Body of pancreas (tissue), 4 donors: ENCODE measurements at regions not wholly inside any gene's neighbourhood (a gene's known extent, or its start where the extent isn't known, plus 50 kb on each side); places are given as distances from the start of the nearest gene placed in this dataset.

Source experiments
- ATAC-seq: fragments of 150-250 bp; one replicate; pipeline ENCODE4 v1.9.1; 2016
- DNase-seq, 4 donors: peaks; one replicate each; pipeline ENCODE4 v3.0.0-alpha.2; 2019
- H3K27ac ChIP-seq, 4 donors: fragments of 200-600 bp; sonication (generic); 1 replicate in 3 of 4; 2 replicates in 1 of 4; pipeline versions ENCODE4 v1.5.1 to v1.6.1; 2016 to 2019; ENCODE audit warnings: mild to moderate bottlenecking in 1 of 4, mixed read lengths in 1 of 4, moderate library complexity in 1 of 4
- H3K27me3 ChIP-seq, 2 donors: fragments of 200-600 bp; sonication (generic); one replicate each; pipeline ENCODE4 v1.6.0; 2016; ENCODE audit warnings: mild to moderate bottlenecking in 1 of 2
- H3K36me3 ChIP-seq, 2 donors: fragments of 200-600 bp; sonication (generic); replicated peaks in 1 of 2; 2 replicates each; pipeline ENCODE4 v1.5.1; 2016; ENCODE audit warnings: low read depth in 2 of 2; ENCODE audit not compliant: insufficient read depth in 1 of 2
- H3K4me1 ChIP-seq: fragments of 200-600 bp; sonication (generic); one replicate; pipeline ENCODE4 v1.6.0; 2016
- H3K4me3 ChIP-seq, 2 donors: fragments of 200-600 bp; sonication (generic); 1 replicate in 1 of 2; 2 replicates in 1 of 2; pipeline ENCODE4 v1.5.1; 2016 to 2019
- H3K9me3 ChIP-seq, 3 donors: fragments of 200-600 bp; sonication (generic); 1 replicate in 2 of 3; 2 replicates in 1 of 3; pipeline ENCODE4 v1.5.1; 2016
- CTCF ChIP-seq, 7 experiments: fragments of 450-650 bp in 4 of 7; fragments of 200-600 bp in 3 of 7; sonication (generic) in 3 of 7; IDR thresholded peaks; one replicate each; pipeline ENCODE4 v1.5.1; 2016 to 2019; ENCODE audit warnings: antibody characterized with exemption in 7 of 7
- POLR2A ChIP-seq, 3 donors: fragments of 450-650 bp; IDR thresholded peaks; one replicate each; pipeline ENCODE4 v1.6.1; 2016; ENCODE audit warnings: antibody characterized with exemption in 3 of 3, mild to moderate bottlenecking in 2 of 3
- WGBS, 2 donors: methylation state at CpG; one replicate each; pipeline ENCODE4 v1.1.5; 2017; 5-methylcytosine and 5-hydroxymethylcytosine counted together
- intact Hi-C: fragments of 100-400 bp; cut with DNase I; formaldehyde crosslinking; loops from one replicate; pipeline ENCODE4 v1.15.1; 2023

DNA sequence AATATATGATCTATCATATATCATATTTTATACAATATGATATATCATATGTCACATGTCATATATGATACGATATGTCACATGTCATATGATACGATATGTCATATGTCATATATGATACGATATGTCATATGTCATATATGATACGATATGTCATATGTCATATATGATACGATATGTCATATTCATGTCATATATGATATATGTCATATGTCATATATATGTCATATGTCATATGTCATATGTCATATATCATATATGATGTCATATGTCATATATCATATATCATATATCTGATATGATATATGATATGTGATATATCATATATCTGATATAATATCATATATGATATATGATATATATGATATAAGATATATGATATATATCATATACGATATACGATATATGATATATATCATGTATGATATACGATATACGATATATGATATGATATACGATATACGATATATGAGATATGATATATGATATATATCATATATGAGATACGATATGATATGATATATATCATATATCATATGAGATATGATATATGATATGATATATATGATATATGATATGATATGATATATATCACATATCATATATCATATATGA is 122.3 kb upstream of the USP9X start:
- no peak for TF ChIP-seq POLR2A (IDR thresholded peaks at IDR 0.05)
- no peak for TF ChIP-seq CTCF (IDR thresholded peaks at IDR 0.05)
- DNase-seq (no peak), ATAC-seq (no peak)
- H3K27me3 ChIP-seq = no peaks in the 10 kb centered on the region
- intact Hi-C loops = no loop called here
- no peak overlapping the region for H3K27ac ChIP-seq
- no peak overlapping the region for H3K4me3 ChIP-seq
- no peaks in the 10 kb centered on the region for H3K9me3 ChIP-seq
- 79 to 83% methylated on average over 12 of the region's 12 CpGs for WGBS, 2 donors
- H3K4me1 ChIP-seq = no peaks in the 10 kb centered on the region
- no peaks in the 10 kb centered on the region for H3K36me3 ChIP-seq

- Histone ChIP-seq H3K4me3 (no peak overlapping the region), H3K9me3 (no peaks in the 10 kb centered on the region), H3K4me1 (no peaks in the 10 kb centered on the region), H3K27ac (no peak overlapping the region), H3K27me3 (no peaks in the 10 kb centered on the region), H3K36me3 (no peaks in the 10 kb centered on the region)
- no peak for DNase-seq
- ATAC-seq = no peak
- no peak for TF ChIP-seq CTCF (IDR thresholded peaks at IDR 0.05)
- TF ChIP-seq POLR2A (IDR thresholded peaks at IDR 0.05) = no peak
- WGBS, 2 donors = 91 to 100% methylated on average over 1 of the region's 1 CpG
- intact Hi-C loops = no loop called here
These were observed 121.2 kb upstream of the USP9X start for GRCh38 chrX:40964008-40964407.

- 46 to 59% methylated on average over 3 to 4 of the region's 4 CpGs for WGBS, 2 donors
- Histone ChIP-seq H3K4me1 (no peaks in the 10 kb centered on the region), H3K27ac (peak overlapping the region in 1 of 4 donors; percentile 8), H3K9me3 (no peaks in the 10 kb centered on the region), H3K27me3 (no peaks in the 10 kb centered on the region), H3K4me3 (no peak overlapping the region), H3K36me3 (no peaks in the 10 kb centered on the region)
- TF ChIP-seq POLR2A (IDR thresholded peaks at IDR 0.05) = no peak
- intact Hi-C loops = no loop called here
- no peak for DNase-seq
- no peak for ATAC-seq
These were observed 120.3 kb upstream of the USP9X start for GRCh38 chrX:40964633-40965586.

- no peaks in the 10 kb centered on the region for H3K9me3 ChIP-seq
- no peaks in the 10 kb centered on the region for H3K27me3 ChIP-seq
- no peaks in the 10 kb centered on the region for H3K4me1 ChIP-seq
- no peaks in the 10 kb centered on the region for H3K36me3 ChIP-seq
- WGBS, 2 donors = 74 to 82% methylated on average over 4 to 6 of the region's 6 CpGs
- DNase-seq = no peak
- intact Hi-C loops = no loop called here
- no peak overlapping the region for H3K27ac ChIP-seq
- H3K4me3 ChIP-seq = no peak overlapping the region
- TF ChIP-seq CTCF (IDR thresholded peaks at IDR 0.05) (no peak), POLR2A (IDR thresholded peaks at IDR 0.05) (no peak)
- no peak for ATAC-seq
These were observed 118.9 kb upstream of the USP9X start for GRCh38 chrX:40966213-40966820.

DNA sequence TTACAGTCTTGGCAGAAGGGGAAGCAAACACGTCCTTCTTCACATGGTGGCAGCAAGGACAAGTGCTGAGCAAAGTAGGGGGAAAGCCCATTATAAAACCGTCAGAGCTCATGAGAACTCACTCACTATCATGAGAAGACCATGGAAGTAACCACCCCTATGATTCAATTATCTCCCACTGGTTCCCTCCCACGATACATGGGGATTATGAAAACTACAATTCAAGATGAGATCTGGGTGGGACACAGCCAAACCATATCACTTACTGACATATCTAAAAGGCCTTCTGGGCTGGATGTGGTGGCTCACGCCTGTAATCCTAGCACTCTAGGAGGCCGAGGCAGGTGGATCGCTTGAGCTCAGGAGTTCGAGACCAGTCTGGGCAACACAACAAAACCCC is 117.1 kb upstream of the USP9X start:
- Histone ChIP-seq H3K4me3 (no peak overlapping the region), H3K27me3 (no peaks in the 10 kb centered on the region), H3K36me3 (no peaks in the 10 kb centered on the region), H3K27ac (no peak overlapping the region), H3K9me3 (no peaks in the 10 kb centered on the region), H3K4me1 (no peaks in the 10 kb centered on the region)
- DNase-seq (no peak), ATAC-seq (no peak)
- TF ChIP-seq POLR2A (IDR thresholded peaks at IDR 0.05) = no peak
- no peak for TF ChIP-seq CTCF (IDR thresholded peaks at IDR 0.05)
- intact Hi-C loops = no loop called here
- 89 to 100% methylated on average over 1 to 3 of the region's 7 CpGs for WGBS, 2 donors
